WTC11 (cell line): ENCODE measurements at regions not wholly inside any gene's neighbourhood (a gene's known extent, or its start where the extent isn't known, plus 50 kb on each side); places are given as distances from the start of the nearest gene placed in this dataset.

ENCODE experiments used
- ATAC-seq: fragments of 200-7000 bp; cut with Tn5 transposase; 2 replicates; pipeline ENCODE4 v1.10.0; 2021; ENCODE audit warnings: mild to moderate bottlenecking, moderate library complexity
- CTCF ChIA-PET: fragments of 300-600 bp; sonication (Branson Sonifier 250); formaldehyde crosslinking; loops from one replicate; lab custom pipeline; 2021; ENCODE audit warnings: antibody characterized with exemption; lab: Charles Lee
- POLR2A ChIA-PET: fragments of 350-600 bp; sonication (Branson Sonifier 250); formaldehyde crosslinking; loops from one replicate; lab custom pipeline; 2021; ENCODE audit warnings: antibody characterized with exemption; lab: Charles Lee
- DNase-seq: peaks from one replicate; pipeline ENCODE4 v3.0.0; 2021; ENCODE audit warnings: low spot score
- H3K27ac Mint-ChIP-seq: 2 replicates; pipeline ENCODE4 v1.8.0; 2021; ENCODE audit warnings: mixed read lengths
- H3K27me3 Mint-ChIP-seq: 2 replicates; pipeline ENCODE4 v1.8.0; 2021; ENCODE audit warnings: low read depth, mild to moderate bottlenecking, moderate library complexity, mixed read lengths
- H3K36me3 Mint-ChIP-seq: 2 replicates; pipeline ENCODE4 v1.8.0; 2021; ENCODE audit warnings: mixed read lengths
- H3K4me1 Mint-ChIP-seq: 2 replicates; pipeline ENCODE4 v1.8.0; 2022; ENCODE audit warnings: mixed read lengths
- H3K4me3 Mint-ChIP-seq: 2 replicates; pipeline ENCODE4 v1.8.0; 2021; ENCODE audit warnings: mild to moderate bottlenecking, moderate library complexity, mixed read lengths
- H3K9me3 Mint-ChIP-seq: 2 replicates; pipeline ENCODE4 v1.8.0; 2021; ENCODE audit warnings: mixed read lengths
- ELF4 ChIP-seq: sonication (generic); formaldehyde crosslinking; IDR thresholded peaks from 2 replicates; pipeline ENCODE4 v1.8.1; 2022; ENCODE audit warnings: low read depth, mild to moderate bottlenecking, moderate library complexity, missing genetic modification reagents
- EMX1 ChIP-seq: fragments of 250-450 bp; sonication (Bioruptor Pico); IDR thresholded peaks from 2 replicates; pipeline ENCODE4 v1.8.0; 2021; ENCODE audit warnings: mild to moderate bottlenecking
- JAZF1 ChIP-seq: fragments of 250-450 bp; sonication (Bioruptor Pico); IDR thresholded peaks from 2 replicates; pipeline ENCODE4 v1.9.0; 2021; ENCODE audit warnings: moderate library complexity, mild to moderate bottlenecking, inconsistent platforms
- MAX ChIP-seq: sonication (generic); formaldehyde crosslinking; IDR thresholded peaks from 2 replicates; pipeline ENCODE4 v1.8.0; 2022; ENCODE audit warnings: mild to moderate bottlenecking, missing genetic modification reagents
- NFE2L1 ChIP-seq: sonication (generic); formaldehyde crosslinking; IDR thresholded peaks from 2 replicates; pipeline ENCODE4 v1.8.1; 2023; ENCODE audit warnings: missing genetic modification reagents
- SP1 ChIP-seq: sonication (generic); formaldehyde crosslinking; conservative IDR thresholded peaks from 2 replicates; pipeline ENCODE4 v1.8.1; 2022; ENCODE audit warnings: missing genetic modification reagents
- USF1 ChIP-seq: sonication (generic); formaldehyde crosslinking; IDR thresholded peaks from 2 replicates; pipeline ENCODE4 v1.8.0; 2022; ENCODE audit warnings: mild to moderate bottlenecking, missing genetic modification reagents
- ZBTB21 ChIP-seq: sonication (generic); formaldehyde crosslinking; IDR thresholded peaks from 2 replicates; pipeline ENCODE4 v1.8.1; 2023; ENCODE audit warnings: mild to moderate bottlenecking, missing genetic modification reagents, borderline replicate concordance
- ZNF121 ChIP-seq: sonication (generic); formaldehyde crosslinking; IDR thresholded peaks from 2 replicates; pipeline ENCODE4 v1.8.0; 2023; ENCODE audit warnings: missing genetic modification reagents
- ZNF232 ChIP-seq: sonication (generic); formaldehyde crosslinking; IDR thresholded peaks from 2 replicates; pipeline ENCODE4 v1.8.0; 2022; ENCODE audit warnings: mild to moderate bottlenecking, missing genetic modification reagents
- TF ChIP-seq, protein P1 (sequence below): sonication (generic); formaldehyde crosslinking; IDR thresholded peaks from 2 replicates; pipeline ENCODE4 v1.8.0; 2023; ENCODE audit warnings: missing genetic modification reagents, mild to moderate bottlenecking, borderline replicate concordance
- TF ChIP-seq, protein P2 (sequence below): fragments of 250-450 bp; sonication (Bioruptor Pico); IDR thresholded peaks from 2 replicates; pipeline ENCODE4 v1.9.0; 2021; ENCODE audit warnings: mild to moderate bottlenecking
- TF ChIP-seq, protein P3 (sequence below): sonication (generic); formaldehyde crosslinking; IDR thresholded peaks from 2 replicates; pipeline ENCODE4 v1.8.0; 2022; ENCODE audit warnings: mild to moderate bottlenecking, missing genetic modification reagents
- TF ChIP-seq, protein P4 (sequence below): sonication (generic); formaldehyde crosslinking; IDR thresholded peaks from 2 replicates; pipeline ENCODE4 v1.8.1; 2023; ENCODE audit warnings: mild to moderate bottlenecking, missing genetic modification reagents, moderate library complexity
- TF ChIP-seq, protein P5 (sequence below): sonication (generic); formaldehyde crosslinking; conservative IDR thresholded peaks from 2 replicates; pipeline ENCODE4 v1.8.1; 2022; ENCODE audit warnings: mild to moderate bottlenecking, missing genetic modification reagents
- TF ChIP-seq, protein P6 (sequence below): sonication (generic); formaldehyde crosslinking; IDR thresholded peaks from 2 replicates; pipeline ENCODE4 v1.8.0; 2023; ENCODE audit warnings: missing genetic modification reagents
- TF ChIP-seq, protein P7 (sequence below): sonication (generic); formaldehyde crosslinking; IDR thresholded peaks from 2 replicates; pipeline ENCODE4 v1.8.1; 2023; ENCODE audit warnings: mild to moderate bottlenecking, missing genetic modification reagents
- TF ChIP-seq, protein P8 (sequence below): sonication (generic); formaldehyde crosslinking; IDR thresholded peaks from 2 replicates; pipeline ENCODE4 v1.8.1; 2022; ENCODE audit warnings: low read depth, missing genetic modification reagents, borderline replicate concordance
- TF ChIP-seq, protein P9 (sequence below): sonication (generic); formaldehyde crosslinking; IDR thresholded peaks from 2 replicates; pipeline ENCODE4 v1.8.0; 2022; ENCODE audit warnings: missing genetic modification reagents

- TF ChIP-seq, protein P1, sequence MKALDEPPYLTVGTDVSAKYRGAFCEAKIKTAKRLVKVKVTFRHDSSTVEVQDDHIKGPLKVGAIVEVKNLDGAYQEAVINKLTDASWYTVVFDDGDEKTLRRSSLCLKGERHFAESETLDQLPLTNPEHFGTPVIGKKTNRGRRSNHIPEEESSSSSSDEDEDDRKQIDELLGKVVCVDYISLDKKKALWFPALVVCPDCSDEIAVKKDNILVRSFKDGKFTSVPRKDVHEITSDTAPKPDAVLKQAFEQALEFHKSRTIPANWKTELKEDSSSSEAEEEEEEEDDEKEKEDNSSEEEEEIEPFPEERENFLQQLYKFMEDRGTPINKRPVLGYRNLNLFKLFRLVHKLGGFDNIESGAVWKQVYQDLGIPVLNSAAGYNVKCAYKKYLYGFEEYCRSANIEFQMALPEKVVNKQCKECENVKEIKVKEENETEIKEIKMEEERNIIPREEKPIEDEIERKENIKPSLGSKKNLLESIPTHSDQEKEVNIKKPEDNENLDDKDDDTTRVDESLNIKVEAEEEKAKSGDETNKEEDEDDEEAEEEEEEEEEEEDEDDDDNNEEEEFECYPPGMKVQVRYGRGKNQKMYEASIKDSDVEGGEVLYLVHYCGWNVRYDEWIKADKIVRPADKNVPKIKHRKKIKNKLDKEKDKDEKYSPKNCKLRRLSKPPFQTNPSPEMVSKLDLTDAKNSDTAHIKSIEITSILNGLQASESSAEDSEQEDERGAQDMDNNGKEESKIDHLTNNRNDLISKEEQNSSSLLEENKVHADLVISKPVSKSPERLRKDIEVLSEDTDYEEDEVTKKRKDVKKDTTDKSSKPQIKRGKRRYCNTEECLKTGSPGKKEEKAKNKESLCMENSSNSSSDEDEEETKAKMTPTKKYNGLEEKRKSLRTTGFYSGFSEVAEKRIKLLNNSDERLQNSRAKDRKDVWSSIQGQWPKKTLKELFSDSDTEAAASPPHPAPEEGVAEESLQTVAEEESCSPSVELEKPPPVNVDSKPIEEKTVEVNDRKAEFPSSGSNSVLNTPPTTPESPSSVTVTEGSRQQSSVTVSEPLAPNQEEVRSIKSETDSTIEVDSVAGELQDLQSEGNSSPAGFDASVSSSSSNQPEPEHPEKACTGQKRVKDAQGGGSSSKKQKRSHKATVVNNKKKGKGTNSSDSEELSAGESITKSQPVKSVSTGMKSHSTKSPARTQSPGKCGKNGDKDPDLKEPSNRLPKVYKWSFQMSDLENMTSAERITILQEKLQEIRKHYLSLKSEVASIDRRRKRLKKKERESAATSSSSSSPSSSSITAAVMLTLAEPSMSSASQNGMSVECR (CRISPR knock-in tag), result no peak
- TF ChIP-seq ELF4 (no peak), MAX (no peak)
- TF ChIP-seq, all 79 proteins: peak for 0
These were observed 118.4 kb upstream of the TCERG1L start (continued) for GRCh38 chr10:131429942-131430341.

DNA sequence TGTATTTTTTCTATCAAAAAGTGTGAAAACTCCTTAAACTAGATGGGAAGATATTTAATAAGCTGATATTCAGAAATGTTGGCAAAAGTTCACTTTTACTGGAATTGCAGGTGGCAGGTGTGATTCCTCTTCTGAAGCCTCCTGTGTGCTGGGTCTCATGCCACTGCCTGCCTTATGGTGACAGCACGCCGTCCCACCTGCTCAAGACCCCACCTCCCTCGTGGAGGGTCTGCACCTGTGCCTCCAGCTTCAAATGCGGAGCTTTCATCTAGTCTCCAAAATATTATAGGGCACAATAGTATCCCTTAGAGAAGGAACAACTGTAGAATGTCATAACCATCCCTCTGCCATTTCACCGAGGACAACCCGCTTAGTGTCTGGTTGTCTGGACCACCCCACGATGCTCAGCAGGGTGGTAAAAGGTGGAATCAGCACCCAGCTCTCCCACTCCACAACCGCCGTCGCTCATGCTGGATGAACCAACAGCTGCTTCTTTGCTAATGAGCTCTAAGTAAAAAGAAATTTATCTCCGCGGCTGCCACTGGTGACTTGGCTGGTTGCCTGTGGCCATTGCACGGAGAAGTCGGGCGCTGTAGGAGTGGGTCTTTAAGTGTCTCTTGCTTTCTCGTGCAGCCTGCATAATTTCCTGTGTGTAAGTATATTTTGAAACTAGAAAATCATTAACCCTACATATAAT, 119.3 kb upstream of the TCERG1L start:
- TF ChIP-seq SP1, result no peak
- TF ChIP-seq, protein P2, sequence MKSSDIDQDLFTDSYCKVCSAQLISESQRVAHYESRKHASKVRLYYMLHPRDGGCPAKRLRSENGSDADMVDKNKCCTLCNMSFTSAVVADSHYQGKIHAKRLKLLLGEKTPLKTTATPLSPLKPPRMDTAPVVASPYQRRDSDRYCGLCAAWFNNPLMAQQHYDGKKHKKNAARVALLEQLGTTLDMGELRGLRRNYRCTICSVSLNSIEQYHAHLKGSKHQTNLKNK, result no peak
- TF ChIP-seq, protein P3, sequence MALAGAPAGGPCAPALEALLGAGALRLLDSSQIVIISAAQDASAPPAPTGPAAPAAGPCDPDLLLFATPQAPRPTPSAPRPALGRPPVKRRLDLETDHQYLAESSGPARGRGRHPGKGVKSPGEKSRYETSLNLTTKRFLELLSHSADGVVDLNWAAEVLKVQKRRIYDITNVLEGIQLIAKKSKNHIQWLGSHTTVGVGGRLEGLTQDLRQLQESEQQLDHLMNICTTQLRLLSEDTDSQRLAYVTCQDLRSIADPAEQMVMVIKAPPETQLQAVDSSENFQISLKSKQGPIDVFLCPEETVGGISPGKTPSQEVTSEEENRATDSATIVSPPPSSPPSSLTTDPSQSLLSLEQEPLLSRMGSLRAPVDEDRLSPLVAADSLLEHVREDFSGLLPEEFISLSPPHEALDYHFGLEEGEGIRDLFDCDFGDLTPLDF, result no peak
- TF ChIP-seq ZNF232 (CRISPR knock-in tag), result no peak
- TF ChIP-seq, protein P4, sequence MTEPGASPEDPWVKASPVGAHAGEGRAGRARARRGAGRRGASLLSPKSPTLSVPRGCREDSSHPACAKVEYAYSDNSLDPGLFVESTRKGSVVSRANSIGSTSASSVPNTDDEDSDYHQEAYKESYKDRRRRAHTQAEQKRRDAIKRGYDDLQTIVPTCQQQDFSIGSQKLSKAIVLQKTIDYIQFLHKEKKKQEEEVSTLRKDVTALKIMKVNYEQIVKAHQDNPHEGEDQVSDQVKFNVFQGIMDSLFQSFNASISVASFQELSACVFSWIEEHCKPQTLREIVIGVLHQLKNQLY (CRISPR knock-in tag), result no peak
- no peak for TF ChIP-seq NFE2L1 (CRISPR knock-in tag)
- TF ChIP-seq ELF4, result no peak
- TF ChIP-seq USF1 (CRISPR knock-in tag), result no peak
- TF ChIP-seq, protein P5, sequence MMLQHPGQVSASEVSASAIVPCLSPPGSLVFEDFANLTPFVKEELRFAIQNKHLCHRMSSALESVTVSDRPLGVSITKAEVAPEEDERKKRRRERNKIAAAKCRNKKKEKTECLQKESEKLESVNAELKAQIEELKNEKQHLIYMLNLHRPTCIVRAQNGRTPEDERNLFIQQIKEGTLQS (CRISPR knock-in tag), result no peak
- TF ChIP-seq, protein P6, sequence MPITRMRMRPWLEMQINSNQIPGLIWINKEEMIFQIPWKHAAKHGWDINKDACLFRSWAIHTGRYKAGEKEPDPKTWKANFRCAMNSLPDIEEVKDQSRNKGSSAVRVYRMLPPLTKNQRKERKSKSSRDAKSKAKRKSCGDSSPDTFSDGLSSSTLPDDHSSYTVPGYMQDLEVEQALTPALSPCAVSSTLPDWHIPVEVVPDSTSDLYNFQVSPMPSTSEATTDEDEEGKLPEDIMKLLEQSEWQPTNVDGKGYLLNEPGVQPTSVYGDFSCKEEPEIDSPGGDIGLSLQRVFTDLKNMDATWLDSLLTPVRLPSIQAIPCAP, result no peak
- TF ChIP-seq, protein P7, sequence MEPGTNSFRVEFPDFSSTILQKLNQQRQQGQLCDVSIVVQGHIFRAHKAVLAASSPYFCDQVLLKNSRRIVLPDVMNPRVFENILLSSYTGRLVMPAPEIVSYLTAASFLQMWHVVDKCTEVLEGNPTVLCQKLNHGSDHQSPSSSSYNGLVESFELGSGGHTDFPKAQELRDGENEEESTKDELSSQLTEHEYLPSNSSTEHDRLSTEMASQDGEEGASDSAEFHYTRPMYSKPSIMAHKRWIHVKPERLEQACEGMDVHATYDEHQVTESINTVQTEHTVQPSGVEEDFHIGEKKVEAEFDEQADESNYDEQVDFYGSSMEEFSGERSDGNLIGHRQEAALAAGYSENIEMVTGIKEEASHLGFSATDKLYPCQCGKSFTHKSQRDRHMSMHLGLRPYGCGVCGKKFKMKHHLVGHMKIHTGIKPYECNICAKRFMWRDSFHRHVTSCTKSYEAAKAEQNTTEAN (CRISPR knock-in tag), result no peak
- TF ChIP-seq, protein P8, sequence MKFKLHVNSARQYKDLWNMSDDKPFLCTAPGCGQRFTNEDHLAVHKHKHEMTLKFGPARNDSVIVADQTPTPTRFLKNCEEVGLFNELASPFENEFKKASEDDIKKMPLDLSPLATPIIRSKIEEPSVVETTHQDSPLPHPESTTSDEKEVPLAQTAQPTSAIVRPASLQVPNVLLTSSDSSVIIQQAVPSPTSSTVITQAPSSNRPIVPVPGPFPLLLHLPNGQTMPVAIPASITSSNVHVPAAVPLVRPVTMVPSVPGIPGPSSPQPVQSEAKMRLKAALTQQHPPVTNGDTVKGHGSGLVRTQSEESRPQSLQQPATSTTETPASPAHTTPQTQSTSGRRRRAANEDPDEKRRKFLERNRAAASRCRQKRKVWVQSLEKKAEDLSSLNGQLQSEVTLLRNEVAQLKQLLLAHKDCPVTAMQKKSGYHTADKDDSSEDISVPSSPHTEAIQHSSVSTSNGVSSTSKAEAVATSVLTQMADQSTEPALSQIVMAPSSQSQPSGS (CRISPR knock-in tag), result no peak
- TF ChIP-seq ZNF121 (CRISPR knock-in tag), result no peak
- TF ChIP-seq EMX1 (CRISPR knock-in tag), result no peak
- no peak for TF ChIP-seq JAZF1 (CRISPR knock-in tag)
- TF ChIP-seq, protein P9, sequence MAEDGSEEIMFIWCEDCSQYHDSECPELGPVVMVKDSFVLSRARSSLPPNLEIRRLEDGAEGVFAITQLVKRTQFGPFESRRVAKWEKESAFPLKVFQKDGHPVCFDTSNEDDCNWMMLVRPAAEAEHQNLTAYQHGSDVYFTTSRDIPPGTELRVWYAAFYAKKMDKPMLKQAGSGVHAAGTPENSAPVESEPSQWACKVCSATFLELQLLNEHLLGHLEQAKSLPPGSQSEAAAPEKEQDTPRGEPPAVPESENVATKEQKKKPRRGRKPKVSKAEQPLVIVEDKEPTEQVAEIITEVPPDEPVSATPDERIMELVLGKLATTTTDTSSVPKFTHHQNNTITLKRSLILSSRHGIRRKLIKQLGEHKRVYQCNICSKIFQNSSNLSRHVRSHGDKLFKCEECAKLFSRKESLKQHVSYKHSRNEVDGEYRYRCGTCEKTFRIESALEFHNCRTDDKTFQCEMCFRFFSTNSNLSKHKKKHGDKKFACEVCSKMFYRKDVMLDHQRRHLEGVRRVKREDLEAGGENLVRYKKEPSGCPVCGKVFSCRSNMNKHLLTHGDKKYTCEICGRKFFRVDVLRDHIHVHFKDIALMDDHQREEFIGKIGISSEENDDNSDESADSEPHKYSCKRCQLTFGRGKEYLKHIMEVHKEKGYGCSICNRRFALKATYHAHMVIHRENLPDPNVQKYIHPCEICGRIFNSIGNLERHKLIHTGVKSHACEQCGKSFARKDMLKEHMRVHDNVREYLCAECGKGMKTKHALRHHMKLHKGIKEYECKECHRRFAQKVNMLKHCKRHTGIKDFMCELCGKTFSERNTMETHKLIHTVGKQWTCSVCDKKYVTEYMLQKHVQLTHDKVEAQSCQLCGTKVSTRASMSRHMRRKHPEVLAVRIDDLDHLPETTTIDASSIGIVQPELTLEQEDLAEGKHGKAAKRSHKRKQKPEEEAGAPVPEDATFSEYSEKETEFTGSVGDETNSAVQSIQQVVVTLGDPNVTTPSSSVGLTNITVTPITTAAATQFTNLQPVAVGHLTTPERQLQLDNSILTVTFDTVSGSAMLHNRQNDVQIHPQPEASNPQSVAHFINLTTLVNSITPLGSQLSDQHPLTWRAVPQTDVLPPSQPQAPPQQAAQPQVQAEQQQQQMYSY (CRISPR knock-in tag), result no peak
- no peak for TF ChIP-seq ZBTB21 (CRISPR knock-in tag)
- no peak overlapping the region for H3K4me3 Mint-ChIP-seq
- POLR2A ChIA-PET, result no interaction called here
- peaks cover 66% of the 10 kb centered on the region for H3K36me3 Mint-ChIP-seq
- H3K9me3 Mint-ChIP-seq, result peaks cover 61% of the 10 kb centered on the region
- DNase-seq (no peak), ATAC-seq (no peak)
- H3K27ac Mint-ChIP-seq, result no peak overlapping the region
- CTCF ChIA-PET, result interaction anchor here (1.0 kb wide), 1 partner anchor 23 kb away, joined by 3 read pairs; no protein-coding TSS in a partner anchor
- H3K4me1 Mint-ChIP-seq, result no peaks in the 10 kb centered on the region
- H3K27me3 Mint-ChIP-seq, result peaks cover 6% of the 10 kb centered on the region
